SK-N-SH (cell line): ENCODE measurements at regions not wholly inside any gene's neighbourhood (a gene's known extent, or its start where the extent isn't known, plus 50 kb on each side); places are given as distances from the start of the nearest gene placed in this dataset.
"Not testable (repeated sequence)": the region's sequence is repeated elsewhere in the genome, so short reads cannot be mapped to it uniquely, and the experiment has no call there.

ENCODE experiments used
- CTCF ChIP-seq: fragments of 200-600 bp; sonication (generic); IDR thresholded peaks from 2 replicates; pipeline ENCODE4 v1.6.1; 2017; ENCODE audit warnings: antibody characterized with exemption, mild to moderate bottlenecking, moderate library complexity
- GABPA ChIP-seq: IDR thresholded peaks from 2 replicates; pipeline ENCODE4 v1.4.0; 2012; ENCODE audit warnings: low read depth, mild to moderate bottlenecking
- IRF3 ChIP-seq: fragments of 150-350 bp; IDR thresholded peaks from 2 replicates; pipeline ENCODE4 v1.6.1; 2016; ENCODE audit warnings: mild to moderate bottlenecking, low read depth, low read length
- RCOR1 ChIP-seq: fragments of 150-350 bp; IDR thresholded peaks from 2 replicates; pipeline ENCODE4 v1.6.1; 2017; ENCODE audit warnings: antibody characterized with exemption, low read length
- SMC3 ChIP-seq: IDR thresholded peaks from 2 replicates; pipeline ENCODE4 v1.6.1; 2012; ENCODE audit warnings: low read depth, low read length, improper control_type of control experiment
- ZBTB33 ChIP-seq: IDR thresholded peaks from 2 replicates; pipeline ENCODE4 v1.4.0; 2012; ENCODE audit warnings: low read depth, borderline replicate concordance

GRCh38 chr2:150667039-150667438 lies 179.6 kb upstream of the RND3 start:
- TF ChIP-seq ZBTB33, CTCF, IRF3, RCOR1, SMC3, GABPA: not testable (repeated sequence)
